Gastroesophageal sphincter (tissue), 4 donors: ENCODE measurements at regions not wholly inside any gene's neighbourhood (a gene's known extent, or its start where the extent isn't known, plus 50 kb on each side); places are given as distances from the start of the nearest gene placed in this dataset.

ENCODE experiments used
- ATAC-seq: fragments of 150-250 bp; one replicate; pipeline ENCODE4 v1.9.1; 2016; ENCODE audit warnings: mild to moderate bottlenecking, moderate library complexity
- H3K27ac ChIP-seq, 4 donors: fragments of 200-600 bp; sonication (generic) in 3 of 4; 1 replicate in 3 of 4; 2 replicates in 1 of 4; pipeline ENCODE4 v1.5.1; 2016 to 2019
- H3K27me3 ChIP-seq: fragments of 200-600 bp; sonication (generic); one replicate; pipeline ENCODE4 v1.5.1; 2019
- H3K36me3 ChIP-seq, 2 donors: fragments of 200-600 bp; sonication (generic); one replicate each; pipeline ENCODE4 v1.5.1; 2019; ENCODE audit warnings: control low read depth in 1 of 2
- H3K4me1 ChIP-seq, 3 donors: fragments of 200-600 bp; sonication (generic); 1 replicate in 2 of 3; 2 replicates in 1 of 3; pipeline ENCODE4 v1.5.1; 2016 to 2019; ENCODE audit warnings: control low read depth in 2 of 3
- H3K4me3 ChIP-seq, 2 donors: fragments of 200-600 bp; sonication (generic); one replicate each; pipeline ENCODE4 v1.5.1; 2019; ENCODE audit warnings: mild to moderate bottlenecking in 1 of 2, moderate library complexity in 1 of 2
- H3K9me3 ChIP-seq, 3 donors: fragments of 200-600 bp; sonication (generic); one replicate each; pipeline ENCODE4 v1.5.1; 2017 to 2019; ENCODE audit warnings: control low read depth in 2 of 3
- CTCF ChIP-seq, 4 experiments: fragments of 200-600 bp in 2 of 4; fragments of 450-650 bp in 2 of 4; sonication (generic) in 1 of 4; IDR thresholded peaks; one replicate each; pipeline ENCODE4 v1.5.1; 2017 to 2019; ENCODE audit warnings: antibody characterized with exemption in 4 of 4, mild to moderate bottlenecking in 2 of 4, moderate library complexity in 2 of 4
- EP300 ChIP-seq: sonication (generic); formaldehyde crosslinking; IDR thresholded peaks from one replicate; pipeline ENCODE4 v1.6.1; 2017; ENCODE audit warnings: antibody characterized with exemption, mild to moderate bottlenecking
- POLR2A ChIP-seq, 2 donors: fragments of 450-650 bp; IDR thresholded peaks; one replicate each; pipeline ENCODE4 v1.6.1; 2017; ENCODE audit warnings: antibody characterized with exemption in 2 of 2, mild to moderate bottlenecking in 2 of 2, moderate library complexity in 1 of 2
- POLR2AphosphoS5 ChIP-seq: sonication (generic); formaldehyde crosslinking; IDR thresholded peaks from one replicate; pipeline ENCODE4 v1.6.1; 2017; ENCODE audit warnings: antibody characterized with exemption
- WGBS, 2 donors: methylation state at CpG; one replicate each; pipeline ENCODE4 v1.1.5; 2018; ENCODE audit warnings: low coverage in 1 of 2; 5-methylcytosine and 5-hydroxymethylcytosine counted together

GRCh38 chr2:12612168-12612567, 104.6 kb upstream of the TRIB2 start:
- 71 to 88% methylated on average over 2 of the region's 2 CpGs for WGBS, 2 donors
- no peak overlapping the region for H3K4me3 ChIP-seq
- H3K36me3 ChIP-seq = no peaks in the 10 kb centered on the region
- no peak for ATAC-seq
- H3K27ac ChIP-seq = no peak overlapping the region
- TF ChIP-seq EP300 (no peak), CTCF (IDR thresholded peaks at IDR 0.05) (no peak), POLR2A (IDR thresholded peaks at IDR 0.05) (no peak), POLR2AphosphoS5 (no peak)
- H3K9me3 ChIP-seq = no peaks in the 10 kb centered on the region
- no peaks in the 10 kb centered on the region for H3K27me3 ChIP-seq
- no peaks in the 10 kb centered on the region for H3K4me1 ChIP-seq

- no peaks in the 10 kb centered on the region for H3K9me3 ChIP-seq
- H3K4me3 ChIP-seq = no peak overlapping the region
- ATAC-seq = no peak
- no peaks in the 10 kb centered on the region for H3K27me3 ChIP-seq
- 65 to 83% methylated on average over 2 of the region's 2 CpGs for WGBS, 2 donors
- H3K36me3 ChIP-seq = no peaks in the 10 kb centered on the region
- TF ChIP-seq EP300 (no peak), POLR2A (IDR thresholded peaks at IDR 0.05) (no peak), CTCF (IDR thresholded peaks at IDR 0.05) (no peak), POLR2AphosphoS5 (no peak)
- H3K27ac ChIP-seq = no peak overlapping the region
- H3K4me1 ChIP-seq = peaks cover 0 to 4% (median 3%) of the 10 kb centered on the region in 3 donors
These were observed 104.1 kb upstream of the TRIB2 start for GRCh38 chr2:12612671-12613070.

GRCh38 chr2:12613137-12613835, 103.5 kb upstream of the TRIB2 start:
- TF ChIP-seq EP300 (no peak), POLR2A (IDR thresholded peaks at IDR 0.05) (no peak)
- no peak overlapping the region for H3K27ac ChIP-seq
- no peaks in the 10 kb centered on the region for H3K9me3 ChIP-seq
- H3K4me1 ChIP-seq = peaks cover 0 to 9% (median 7%) of the 10 kb centered on the region in 3 donors
- no peaks in the 10 kb centered on the region for H3K27me3 ChIP-seq
- ATAC-seq = no peak
- H3K4me3 ChIP-seq = no peak overlapping the region
- 76 to 77% methylated on average over 3 to 6 of the region's 7 CpGs for WGBS, 2 donors
- H3K36me3 ChIP-seq = no peaks in the 10 kb centered on the region

GRCh38 chr2:12615509-12615908, 101.2 kb upstream of the TRIB2 start:
- 100% methylated on average over 1 of the region's 2 CpGs; no CpG with 5 or more reads in 1 of the 2 donors for WGBS, 2 donors
- TF ChIP-seq POLR2A (IDR thresholded peaks at IDR 0.05) = no peak
- TF ChIP-seq EP300 = no peak
- no peak for TF ChIP-seq POLR2AphosphoS5
- no peak for TF ChIP-seq CTCF (IDR thresholded peaks at IDR 0.05)
- Histone ChIP-seq H3K36me3 (no peaks in the 10 kb centered on the region), H3K4me3 (no peak overlapping the region), H3K27ac (no peak overlapping the region), H3K4me1 (peaks cover 0 to 30% (median 7%) of the 10 kb centered on the region in 3 donors), H3K27me3 (no peaks in the 10 kb centered on the region), H3K9me3 (no peaks in the 10 kb centered on the region)
- ATAC-seq = no peak

GRCh38 chr2:12616456-12617156, 100.1 kb upstream of the TRIB2 start:
- 79 to 82% methylated on average over 2 of the region's 2 CpGs for WGBS, 2 donors
- TF ChIP-seq POLR2AphosphoS5 = no peak
- TF ChIP-seq POLR2A (IDR thresholded peaks at IDR 0.05) = no peak
- no peak for TF ChIP-seq EP300
- no peak for TF ChIP-seq CTCF (IDR thresholded peaks at IDR 0.05)
- H3K4me3 ChIP-seq = no peak overlapping the region
- no peaks in the 10 kb centered on the region for H3K36me3 ChIP-seq
- no peaks in the 10 kb centered on the region for H3K27me3 ChIP-seq
- no peaks in the 10 kb centered on the region for H3K9me3 ChIP-seq
- ATAC-seq = no peak
- peaks cover 0 to 37% (median 7%) of the 10 kb centered on the region in 3 donors for H3K4me1 ChIP-seq
- H3K27ac ChIP-seq = no peak overlapping the region
